ENCODE measurements at regions not wholly inside any gene's neighbourhood (a gene's known extent, or its start where the extent isn't known, plus 50 kb on each side); places are given as distances from the start of the nearest gene placed in this dataset.

GRCh38 chr3:190220362-190220761 is 99.7 kb upstream of the P3H2 start:
- TF ChIP-seq BDP1 (IDR thresholded peaks at IDR 0.05; ENCODE audit: insufficient read depth, insufficient read length) (no peak), MYC (IDR thresholded peaks at IDR 0.05; ENCODE audit: low read depth, low read length) (no peak), MYC (CRISPR knock-in tag; IDR thresholded peaks at IDR 0.05; ENCODE audit: borderline replicate concordance, low read depth) (no peak), CHD2 (IDR thresholded peaks at IDR 0.05; ENCODE audit: low read depth, low read length) (no peak), IRF2 (CRISPR knock-in tag; IDR thresholded peaks at IDR 0.05) (no peak), CBFA2T2 (conservative IDR thresholded peaks at IDR 0.05) (no peak), CHAMP1 (IDR thresholded peaks at IDR 0.05) (no peak), GTF2B (IDR thresholded peaks at IDR 0.05; ENCODE audit: extremely low read depth, insufficient read length) (no peak), DPF2 (IDR thresholded peaks at IDR 0.05) (no peak), ZNF512 (tag; IDR thresholded peaks at IDR 0.05) (no peak), CBX3 (IDR thresholded peaks at IDR 0.05; ENCODE audit: borderline replicate concordance in 1 of 2, low read length in 2 of 2) (no peak), PCBP2 (IDR thresholded peaks at IDR 0.05; ENCODE audit: low read depth, low read length, poor library complexity, severe bottlenecking) (no peak)
- ATAC-seq (no peak), DNase-seq (ENCODE audit: extremely low read depth in 1 of 4, low spot score in 3 of 4) (no peak), FAIRE-seq (no peak)
- Histone ChIP-seq H3K4me2 (ENCODE audit: insufficient read depth, low read length) (no peak overlapping the region), H3K27me3 (ENCODE audit: control insufficient read depth in 2 of 2, insufficient read depth in 2 of 2, low read length in 2 of 2) (no peaks in the 10 kb centered on the region), H3K36me3 (ENCODE audit: control insufficient read depth, insufficient read depth, low read length) (no peaks in the 10 kb centered on the region), H3K4me1 (replicated peaks in 1 of 2; ENCODE audit: control insufficient read depth in 2 of 2, insufficient read depth in 2 of 2, low read length in 2 of 2) (no peaks in the 10 kb centered on the region), H3K4me3 (no peak overlapping the region), H3K9me1 (ENCODE audit: control insufficient read depth, insufficient read depth, low read length) (no peaks in the 10 kb centered on the region), H4K20me1 (replicated peaks; ENCODE audit: control insufficient read depth, insufficient read depth, low read length) (no peaks in the 10 kb centered on the region), H3K9me3 (replicated peaks; ENCODE audit: control insufficient read depth, insufficient read depth, low read depth, low read length) (no peaks in the 10 kb centered on the region), H3K79me2 (ENCODE audit: control insufficient read depth, insufficient read depth, low read length) (no peaks in the 10 kb centered on the region), H3K27ac (ENCODE audit: extremely low read depth, low read depth, low read length) (no peak overlapping the region), H3K9ac (ENCODE audit: insufficient read depth in 1 of 2, low read depth in 2 of 2, low read length in 2 of 2) (no peak overlapping the region), H2AFZ (ENCODE audit: low read depth, low read length) (no peak overlapping the region)
- in situ Hi-C loops (cut with MboI) = no loop called here
- ChIA-PET CTCF (ENCODE audit: low intra/inter-chr PET ratio) (no interaction called here), POLR2A (no interaction called here)
- intact Hi-C loops (cut with micrococcal nuclease) = no loop called here
- no TSS peak for BruUV-seq (replicated peaks)
- WGBS (ENCODE audit: insufficient coverage, low coverage, missing lambda C conversion rate) = 0% methylated on average over 1 of the region's 1 CpG

All from K562 (cell line).